Activated CD4-positive, alpha-beta T cell treated with anti-CD3 and anti-CD28 coated beads, Interleukin-2, amount 50 U/mL, for 48 hours (primary cell): ENCODE measurements at regions not wholly inside any gene's neighbourhood (a gene's known extent, or its start where the extent isn't known, plus 50 kb on each side); places are given as distances from the start of the nearest gene placed in this dataset.

Source experiments
- DNase-seq, 2 experiments: peaks; one replicate each; pipeline ENCODE4 v3.0.0-alpha.2; 2020

DNA sequence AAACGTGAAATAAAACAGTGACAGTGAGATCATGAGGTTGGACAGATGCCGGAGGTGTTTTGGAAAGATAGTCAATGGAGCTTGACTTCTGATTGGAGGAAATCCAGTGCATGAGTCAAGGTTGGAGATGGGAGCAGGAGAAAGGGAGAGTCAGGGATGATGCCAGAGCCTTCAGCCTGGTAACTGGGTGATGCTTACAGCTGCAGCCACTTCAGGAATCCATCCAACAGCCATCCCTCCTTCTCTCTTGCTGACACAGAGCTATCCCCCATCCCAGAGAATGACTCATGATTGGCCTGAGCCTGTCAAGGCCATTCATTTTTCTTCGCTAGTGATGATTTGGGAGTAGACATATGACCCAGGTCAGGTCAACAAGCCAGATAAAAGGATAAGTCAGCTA is 112.8 kb downstream of the SAMD5 start:
- no peak for DNase-seq

DNA sequence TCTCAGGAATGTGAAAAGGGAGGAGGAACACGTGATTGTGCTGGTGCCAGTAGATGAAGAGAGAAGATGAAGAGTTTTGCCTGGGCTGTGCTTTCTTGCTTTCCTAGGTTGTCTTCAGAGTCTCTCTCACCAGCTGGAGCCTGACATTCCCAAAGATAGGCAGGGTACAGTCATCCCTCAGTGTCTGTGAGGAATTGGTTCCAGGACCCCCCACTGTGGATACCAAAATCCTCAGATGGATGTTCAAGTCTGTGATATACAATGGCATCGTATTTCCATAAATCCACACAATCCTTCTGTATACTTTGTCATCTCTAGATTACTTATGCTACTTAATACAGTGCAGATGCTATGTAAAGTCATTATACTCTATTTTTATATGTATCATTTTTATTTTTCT is 113.5 kb downstream of the SAMD5 start:
- no peak for DNase-seq

DNA sequence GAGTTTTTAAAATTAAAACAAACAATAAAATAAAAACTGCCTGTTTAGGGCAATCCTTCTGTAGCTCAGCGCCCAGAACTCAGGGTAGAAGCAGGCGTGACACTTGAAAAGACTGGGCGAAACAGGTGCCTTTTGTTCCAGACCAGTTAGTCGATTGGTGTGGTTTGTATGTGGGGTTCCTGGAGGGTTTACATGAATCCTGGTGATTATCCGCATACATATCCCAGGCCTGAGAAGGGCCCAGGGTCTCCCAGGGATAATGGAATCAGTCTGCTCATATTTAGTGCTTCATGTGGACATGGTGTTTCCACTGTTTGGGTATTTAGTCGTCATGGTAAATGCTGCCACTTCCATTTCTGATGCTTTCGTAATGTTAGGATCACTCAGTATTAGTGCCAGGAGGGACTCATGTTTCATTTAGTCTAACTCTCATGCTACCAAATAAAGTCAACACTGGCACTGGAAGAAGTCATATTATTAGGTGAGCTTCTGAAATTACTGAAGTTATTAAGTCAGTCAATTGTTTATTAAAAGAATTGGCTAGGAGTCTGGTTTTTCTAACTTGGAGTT is 116.5 kb downstream of the SAMD5 start:
- no peak for DNase-seq

DNA sequence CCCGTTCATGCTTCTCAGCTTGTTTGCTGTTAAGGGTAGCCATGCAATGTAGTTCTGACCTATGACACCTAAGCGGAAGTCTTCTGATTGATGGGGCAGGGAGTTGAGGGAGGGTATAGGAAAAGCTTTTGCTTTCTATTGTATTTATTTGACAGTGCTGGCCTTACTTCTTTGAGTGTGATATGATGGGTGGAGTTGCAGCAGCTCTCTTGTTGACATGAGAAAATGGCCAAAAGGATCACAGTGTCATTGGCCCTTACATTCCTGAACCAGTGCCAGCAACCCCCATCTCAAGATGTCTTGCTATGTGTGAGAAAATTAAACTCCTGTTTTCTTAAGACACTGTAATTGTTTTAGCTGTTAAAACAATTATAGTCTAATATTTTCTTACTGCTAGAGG is 117.5 kb downstream of the SAMD5 start:
- no peak for DNase-seq

DNA sequence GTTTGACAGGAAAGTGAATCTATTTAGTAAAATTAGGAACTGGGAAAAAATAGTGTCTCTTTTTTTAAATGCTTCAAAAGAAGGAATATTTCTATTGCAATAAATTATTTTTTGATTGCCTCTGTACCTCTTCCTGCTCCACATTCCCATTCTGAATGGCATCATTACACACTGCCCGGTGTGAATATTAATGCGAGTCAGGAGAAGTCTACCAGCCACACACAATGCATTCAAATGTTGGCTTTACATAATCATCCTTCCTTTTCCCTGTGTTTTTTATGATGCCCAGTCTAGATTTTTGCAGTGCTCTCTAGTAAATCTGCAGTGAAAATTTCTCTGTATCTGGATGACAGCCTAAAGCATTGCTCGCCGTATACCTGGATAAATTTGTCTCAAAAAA is 118.9 kb downstream of the SAMD5 start:
- DNase-seq = no peak

DNA sequence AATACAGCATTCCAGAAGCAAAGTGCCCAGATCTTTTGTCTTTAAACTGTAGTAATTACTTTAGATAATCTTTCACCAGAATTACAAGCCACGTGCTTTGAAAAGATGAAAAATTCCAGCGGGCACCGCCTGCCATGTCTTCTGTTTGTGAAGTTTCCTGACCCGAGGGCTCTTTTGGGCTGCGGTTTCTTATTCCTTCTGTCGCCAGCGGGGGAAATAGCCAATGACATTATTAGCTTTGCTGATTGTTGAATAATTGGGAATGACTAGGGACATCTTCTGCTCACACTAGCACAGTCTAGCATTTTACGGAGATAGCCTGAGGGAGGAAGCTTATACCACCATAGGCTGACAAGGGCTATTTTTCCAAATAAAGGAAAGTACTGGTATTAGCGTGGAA is 124.7 kb downstream of the SAMD5 start:
- no peak for DNase-seq

DNA sequence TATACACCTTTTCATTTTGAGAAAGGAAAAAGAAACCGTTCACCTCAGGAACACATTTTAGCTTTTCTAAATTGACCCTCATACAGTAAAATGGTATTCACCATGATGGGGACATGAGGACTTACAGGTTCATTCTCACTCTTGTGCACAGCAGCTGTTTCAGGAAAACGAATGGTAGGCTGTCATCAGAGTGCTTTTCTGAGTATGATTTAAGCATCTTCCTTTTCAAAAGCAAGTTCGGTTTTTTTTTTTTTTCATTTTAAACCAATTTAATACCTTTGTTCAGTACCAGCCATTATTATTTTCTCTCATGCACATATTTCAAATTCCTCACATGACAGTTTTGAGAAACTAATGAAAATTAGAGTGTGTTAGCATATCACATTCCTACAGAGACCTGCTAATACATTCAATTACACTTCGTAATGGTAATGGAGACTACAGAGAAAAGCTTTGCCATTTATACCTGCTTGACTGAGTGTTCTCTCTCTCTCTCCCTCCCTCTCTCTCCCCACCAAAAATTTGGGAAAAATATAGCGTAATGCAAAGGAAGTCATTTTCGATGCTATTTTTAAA is 129.2 kb downstream of the SAMD5 start:
- no peak for DNase-seq

DNA sequence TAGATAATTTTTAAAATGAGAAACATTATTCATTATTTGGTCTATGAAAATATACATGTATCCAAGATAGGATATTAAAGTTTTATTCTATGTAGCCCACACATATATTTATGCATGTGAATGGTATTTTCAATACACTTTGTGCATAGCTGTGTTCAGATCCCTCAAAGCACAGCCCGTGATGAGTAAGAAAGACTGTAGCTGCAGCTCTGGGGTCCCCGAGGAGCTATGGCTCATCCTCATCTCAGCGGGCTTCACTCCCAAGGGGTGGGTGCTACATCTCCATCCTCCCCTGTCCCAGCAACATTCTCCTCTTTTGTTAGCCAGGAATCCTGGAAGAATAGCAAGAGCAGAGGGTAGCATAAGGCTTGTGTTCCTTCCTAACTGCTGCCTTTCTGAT is 130.8 kb downstream of the SAMD5 start:
- no peak for DNase-seq

DNA sequence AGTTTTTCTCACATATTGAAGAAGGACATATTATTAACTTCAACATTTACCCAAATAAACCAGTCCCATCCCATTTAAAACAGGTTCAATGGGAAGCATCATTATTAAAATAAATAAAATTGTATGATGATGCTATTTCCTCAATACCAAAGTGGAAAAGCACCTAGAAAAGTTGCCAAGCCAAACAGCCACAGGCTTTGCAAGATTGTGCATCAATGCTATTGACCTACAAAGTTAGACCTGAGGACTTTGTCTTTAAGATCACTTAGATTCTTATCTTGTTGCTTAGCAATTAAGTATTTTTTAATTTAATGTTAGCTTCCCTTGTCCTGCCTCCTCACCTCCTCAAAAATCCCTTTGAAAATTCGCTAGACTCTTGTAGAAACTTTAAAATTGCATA is 132.1 kb downstream of the SAMD5 start:
- no peak for DNase-seq

DNA sequence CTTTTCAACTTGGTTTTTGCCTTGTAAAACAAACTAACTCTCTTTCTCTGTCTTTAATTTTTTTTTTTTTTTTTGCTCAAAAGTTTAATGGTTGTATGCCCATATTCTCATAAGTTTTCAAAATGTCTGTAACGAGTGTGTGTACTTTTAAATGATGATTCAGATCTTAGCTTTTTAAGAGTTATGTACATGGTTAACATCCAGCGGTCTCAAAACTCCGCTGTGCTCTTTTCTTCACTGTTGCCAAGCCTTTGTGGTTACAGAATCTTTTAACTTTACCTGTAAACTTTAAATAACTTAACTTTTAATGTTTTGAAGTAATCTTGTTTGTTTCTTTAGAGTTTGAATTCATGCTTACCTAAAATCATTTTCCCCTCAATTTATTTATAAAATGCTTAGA is 133.0 kb downstream of the SAMD5 start:
- no peak for DNase-seq

DNA sequence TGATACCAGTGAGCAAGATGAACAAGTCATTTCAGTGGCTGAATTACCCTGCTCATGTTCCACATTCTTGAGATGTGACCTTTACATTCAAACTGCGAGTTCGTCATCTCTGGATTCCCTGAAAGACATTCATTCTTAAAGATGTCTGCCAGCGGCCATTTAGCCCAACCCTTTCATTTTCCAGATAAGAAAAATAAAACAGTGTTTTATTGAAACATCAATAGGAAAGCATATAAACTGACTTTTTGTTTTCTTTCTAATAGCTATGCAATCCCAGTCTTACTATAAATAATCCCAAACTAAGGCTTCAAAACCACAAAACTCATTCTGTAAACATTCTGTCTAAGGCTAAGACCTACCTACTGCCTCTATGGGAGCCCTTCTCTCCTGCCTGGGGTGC is 134.0 kb downstream of the SAMD5 start:
- DNase-seq = no peak

DNA sequence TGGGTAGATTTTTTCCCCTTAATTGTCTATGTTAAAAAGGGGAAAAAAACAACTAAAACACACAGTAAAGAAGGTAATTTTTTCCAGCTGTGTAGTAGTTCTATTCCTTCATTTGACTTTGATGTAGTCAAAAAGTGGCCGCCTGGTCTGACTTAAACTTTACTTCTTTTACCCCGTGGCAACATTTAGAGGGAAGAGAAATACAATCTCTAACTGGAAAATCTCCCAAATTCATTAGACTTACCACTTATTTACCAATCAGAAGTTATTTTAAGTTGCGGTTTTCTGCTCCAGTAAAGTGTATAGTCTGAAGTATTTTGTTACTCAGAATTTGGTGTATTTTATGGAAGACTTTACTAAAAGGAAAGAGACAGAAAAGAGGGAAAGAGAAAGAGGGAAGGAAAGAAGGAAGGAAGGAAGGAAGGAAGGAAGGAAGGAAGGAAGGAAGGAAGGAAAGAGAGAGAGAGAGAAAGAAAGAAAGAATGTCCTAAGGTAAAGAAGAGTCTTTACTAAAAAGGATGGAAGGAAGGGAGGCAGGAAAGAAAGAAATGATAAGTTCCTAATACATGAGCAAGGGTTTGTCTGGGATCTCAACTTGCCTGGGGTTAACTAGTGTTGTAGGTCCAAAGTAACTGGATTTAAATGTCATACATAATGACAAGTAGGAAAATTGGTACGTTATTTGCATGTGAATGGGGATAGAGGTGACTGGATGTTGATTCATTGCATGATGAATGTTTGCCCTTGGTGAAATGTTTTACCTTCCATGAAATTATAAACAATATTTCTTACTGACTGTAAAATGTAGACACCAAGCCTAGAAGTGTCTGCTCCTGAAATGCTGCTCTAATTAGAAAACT is 135.1 kb downstream of the SAMD5 start:
- DNase-seq = no peak

DNA sequence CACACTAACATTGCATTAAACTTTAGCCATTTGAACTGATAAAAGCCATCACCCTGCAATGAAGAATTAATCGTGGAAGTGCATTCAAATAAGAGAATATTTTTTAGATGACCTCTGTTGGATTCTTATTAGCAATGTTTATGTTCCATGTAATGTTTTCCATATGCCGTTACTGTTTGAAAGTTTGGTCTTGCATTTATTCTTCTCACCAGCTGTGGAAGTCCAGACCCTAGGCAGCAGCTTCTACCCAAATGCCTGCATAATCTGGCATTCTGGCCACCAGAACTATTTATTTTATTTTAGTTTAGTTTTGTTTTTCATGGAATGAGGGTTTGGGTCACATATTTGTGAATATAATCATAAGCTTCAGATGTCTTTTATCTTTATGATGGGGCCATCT is 140.4 kb downstream of the SAMD5 start:
- no peak for DNase-seq

DNA sequence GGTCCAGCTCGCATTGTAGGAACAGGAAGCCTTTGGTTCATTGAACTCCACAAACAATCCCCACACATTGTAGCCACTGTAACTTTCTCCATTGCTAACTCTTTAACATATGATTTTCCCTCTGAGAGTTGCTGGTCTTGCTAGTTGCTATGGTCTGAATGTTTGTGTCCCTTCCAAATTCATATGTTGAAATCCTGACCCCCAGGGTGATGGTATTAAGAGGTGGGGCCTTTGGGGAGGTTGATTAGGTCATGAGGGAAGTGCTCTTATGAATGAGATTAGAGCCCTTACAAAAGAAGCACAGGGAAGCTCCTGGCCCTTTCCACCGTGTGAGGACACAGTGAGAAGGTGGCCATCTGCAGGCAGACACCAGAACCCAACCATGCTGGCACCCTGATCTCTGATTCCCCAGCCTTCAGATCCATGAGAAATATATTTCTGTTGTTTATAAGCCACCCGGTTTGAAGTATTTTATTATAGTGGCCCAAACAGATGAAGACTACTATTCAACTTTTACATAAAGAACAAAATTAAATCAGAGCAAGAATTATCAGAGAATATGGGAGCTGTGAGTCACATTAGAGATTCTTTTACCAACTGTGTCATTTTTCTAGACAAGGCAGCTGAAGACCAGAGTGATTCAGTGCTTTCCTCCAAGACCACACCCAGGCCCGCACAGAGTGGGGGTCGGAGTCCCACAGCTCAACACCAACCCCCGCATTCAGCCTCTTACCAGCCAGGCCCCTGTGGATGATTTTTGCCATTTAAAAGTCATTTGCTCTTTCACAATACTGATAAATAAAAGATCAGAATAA is 143.0 kb downstream of the SAMD5 start:
- DNase-seq = no peak

DNA sequence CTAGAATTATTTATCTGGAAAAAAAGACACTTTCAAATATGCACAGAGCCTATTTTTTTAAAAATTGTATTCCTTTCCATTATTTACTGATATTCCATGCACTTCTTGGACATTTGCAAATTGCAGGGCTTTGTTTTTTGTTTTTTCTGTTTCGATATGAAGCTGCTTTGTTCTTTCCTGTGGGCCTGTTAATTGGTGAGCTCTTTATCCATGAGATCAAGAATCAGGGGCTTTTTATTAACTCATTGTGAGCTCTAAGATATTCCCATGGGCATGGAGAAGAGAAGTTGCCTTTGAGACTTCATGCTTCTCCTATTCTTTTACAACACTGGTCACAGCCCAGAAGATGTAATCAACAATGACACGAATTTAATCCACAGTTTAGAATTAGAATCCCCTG is 145.1 kb downstream of the SAMD5 start:
- no peak for DNase-seq

DNA sequence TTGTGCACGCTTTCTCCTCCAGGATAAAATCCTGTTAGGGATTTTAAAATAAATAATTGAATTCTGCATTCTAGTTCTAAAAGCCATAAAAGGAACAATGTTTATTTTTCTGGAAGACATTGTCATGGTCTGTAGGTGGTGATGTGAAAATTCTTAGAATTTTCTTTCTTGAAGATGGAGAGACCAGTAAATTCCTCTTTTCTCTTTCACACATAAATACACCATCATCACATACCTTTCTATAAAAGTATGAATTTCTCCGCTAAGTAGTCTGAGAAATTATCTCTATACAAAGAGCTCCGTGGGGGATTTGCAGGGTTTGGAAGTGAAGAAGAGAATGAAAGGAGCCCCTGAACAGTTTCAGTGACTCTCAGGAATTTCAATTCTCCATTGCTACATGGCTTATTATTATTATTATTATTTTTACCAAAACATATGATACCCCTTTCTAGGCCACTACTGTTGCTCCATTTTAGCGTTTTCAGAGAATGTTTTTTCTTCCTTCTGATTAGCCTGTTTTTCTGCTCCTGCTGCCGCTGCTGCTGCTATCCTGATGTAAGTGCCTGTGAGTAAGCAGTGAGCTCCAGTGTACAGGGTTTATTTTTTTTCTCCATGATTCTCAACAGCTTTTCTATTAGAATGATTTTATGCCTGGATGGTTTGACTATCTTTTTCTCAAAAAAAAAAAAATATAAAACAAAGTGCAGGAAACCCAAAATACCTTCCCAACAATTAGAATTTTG is 145.8 kb downstream of the SAMD5 start:
- no peak for DNase-seq

DNA sequence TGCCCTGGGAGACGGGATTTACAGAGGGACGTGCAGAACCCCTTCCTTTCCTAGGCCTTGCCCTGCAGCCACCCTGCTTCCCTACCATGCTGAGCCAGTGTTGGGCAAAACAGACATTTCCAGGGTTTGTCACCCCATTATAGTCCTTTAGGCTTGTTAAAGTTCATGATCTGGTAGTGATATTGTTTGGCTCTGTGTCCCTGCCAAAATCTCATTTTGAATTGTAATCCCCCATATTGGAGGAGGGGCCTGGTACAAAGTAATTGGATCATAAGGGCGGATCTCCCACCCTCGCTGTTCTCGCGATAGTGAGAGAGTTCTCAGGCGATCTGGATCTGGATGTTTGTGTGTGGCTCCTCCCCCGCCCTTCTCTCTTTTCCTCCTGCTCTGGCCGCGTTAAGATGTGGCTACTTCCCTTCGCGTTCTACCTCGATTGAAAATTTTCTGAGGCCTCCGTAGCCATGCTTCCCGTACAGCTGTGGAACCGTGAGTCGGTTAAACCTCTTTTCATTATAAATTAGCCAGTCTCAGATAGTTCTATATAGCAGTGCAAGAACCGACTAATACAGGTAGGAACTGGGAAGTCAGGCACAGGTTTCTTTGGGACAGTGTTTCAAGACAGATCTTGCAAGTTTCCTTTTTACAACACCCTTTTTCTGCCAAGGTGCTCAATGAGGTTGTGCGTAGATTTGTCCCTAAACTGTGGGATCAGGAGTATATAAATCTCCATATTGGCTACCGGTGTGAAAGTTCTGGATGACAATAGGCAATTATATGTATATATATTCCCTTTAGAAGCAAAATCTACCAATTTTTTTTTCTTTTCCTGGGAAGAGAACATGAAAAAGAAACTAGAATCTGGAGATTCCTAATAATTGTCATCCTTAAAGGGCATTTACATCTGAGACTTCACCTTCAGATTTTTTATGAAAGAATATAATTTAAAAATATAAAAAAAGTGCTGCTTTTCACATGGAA is 152.1 kb downstream of the SAMD5 start:
- DNase-seq = no peak

DNA sequence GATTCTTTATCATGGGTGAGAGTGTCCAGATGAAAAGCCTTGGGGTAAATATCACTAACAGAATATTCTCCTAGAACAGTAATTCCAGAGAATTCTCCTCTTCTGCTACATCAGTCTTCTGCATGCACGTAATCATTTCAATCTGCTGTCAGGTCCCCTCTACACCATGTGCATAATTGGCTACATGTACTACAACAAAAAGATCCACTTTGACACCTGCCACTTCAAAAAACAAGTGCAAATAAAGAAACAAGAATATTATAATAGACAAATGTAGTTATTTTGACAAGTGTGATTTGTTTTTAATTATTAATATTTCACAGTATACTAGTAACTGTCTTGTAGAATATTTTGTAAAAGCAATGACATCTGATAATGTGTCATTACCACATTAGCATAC is 154.2 kb downstream of the SAMD5 start:
- no peak for DNase-seq

DNA sequence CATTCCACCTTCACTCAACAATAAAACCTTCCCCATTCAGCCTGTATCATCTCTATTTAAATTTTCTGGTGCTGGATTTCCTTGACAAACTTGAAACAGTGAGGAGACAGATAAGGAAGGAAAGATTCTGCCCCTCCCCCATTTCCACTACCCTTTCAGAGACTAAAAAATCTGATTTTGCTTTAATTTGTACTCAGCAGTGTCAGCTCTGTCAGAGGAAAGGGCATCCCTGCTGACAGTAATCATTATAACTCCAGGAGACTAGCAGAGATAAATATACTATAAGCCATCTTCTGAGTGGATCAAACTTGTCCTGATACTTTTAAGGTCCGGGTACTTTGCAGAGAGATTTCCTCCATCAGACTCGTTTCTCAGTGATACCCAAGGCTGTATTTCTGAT is 155.6 kb downstream of the SAMD5 start:
- no peak for DNase-seq

DNA sequence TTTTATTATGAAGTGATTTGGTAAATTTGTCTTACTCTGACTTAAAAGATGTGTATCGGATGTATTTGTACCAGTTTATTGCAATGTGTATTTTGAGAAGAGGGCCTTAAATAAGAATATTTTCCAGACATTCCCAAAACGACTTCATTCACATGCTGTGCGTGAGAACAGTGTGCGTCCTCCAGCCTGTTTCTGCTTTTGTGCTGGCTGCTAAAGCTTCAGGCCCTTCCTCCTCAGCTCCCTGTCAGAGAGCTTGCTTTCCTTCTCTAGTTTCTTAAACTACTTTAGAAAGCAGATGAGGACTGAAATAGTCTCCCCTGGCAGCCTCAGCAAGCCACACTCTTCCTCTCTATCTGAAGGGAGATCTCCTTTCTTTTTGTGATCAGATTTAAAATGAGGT is 157.8 kb downstream of the SAMD5 start:
- DNase-seq = no peak

DNA sequence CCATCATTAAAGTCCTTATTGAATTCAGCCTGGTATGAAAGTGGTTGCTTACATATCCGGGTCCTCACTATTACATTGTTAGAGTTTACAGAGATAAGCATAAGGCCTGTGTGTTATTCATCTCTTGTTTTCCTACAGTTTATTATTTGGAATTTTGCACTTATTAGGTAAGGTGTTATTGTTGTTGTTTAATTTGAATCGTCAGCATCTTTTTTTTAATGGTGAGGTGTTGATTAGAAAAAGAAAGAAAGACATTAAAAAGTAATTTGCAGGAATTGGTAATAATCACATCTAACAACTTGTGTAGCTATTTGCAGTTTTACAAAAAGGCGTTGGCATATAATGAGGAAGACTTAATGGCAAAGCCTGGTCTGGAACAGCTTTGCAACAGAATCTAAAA is 158.6 kb downstream of the SAMD5 start:
- no peak for DNase-seq

DNA sequence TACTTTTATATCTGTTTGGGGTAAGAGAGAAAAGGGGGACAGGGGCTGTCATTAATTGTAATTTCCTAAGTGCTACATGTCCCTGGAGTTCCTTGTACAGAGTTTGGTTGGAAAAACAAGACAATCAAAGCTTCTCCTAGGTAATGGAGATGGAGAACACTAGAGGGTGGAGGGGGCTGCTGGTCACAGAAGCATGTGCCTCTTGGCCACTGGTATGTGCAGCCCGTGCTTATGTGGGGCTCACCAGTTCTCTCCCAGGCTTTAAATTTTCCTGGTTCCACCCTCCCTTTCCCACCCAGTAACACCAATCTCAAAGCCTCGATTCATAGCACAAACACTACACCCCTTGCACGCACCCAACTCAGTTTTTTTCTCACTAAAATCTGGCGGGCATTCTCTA is 165.6 kb downstream of the SAMD5 start:
- DNase-seq = no peak
